GM12801 (cell line): ENCODE measurements at regions not wholly inside any gene's neighbourhood (a gene's known extent, or its start where the extent isn't known, plus 50 kb on each side); places are given as distances from the start of the nearest gene placed in this dataset.

Source experiments
- CTCF ChIP-seq: IDR thresholded peaks from one replicate; pipeline ENCODE4 v1.5.1; 2011; ENCODE audit warnings: control low read depth; ENCODE audit not compliant: insufficient read length; ENCODE audit errors: extremely low read depth

- no peak for TF ChIP-seq CTCF
These were observed 312.4 kb downstream of the TMEM121 start for GRCh38 chr14:105838591-105839424.

- no peak for TF ChIP-seq CTCF
These were observed 313.3 kb downstream of the TMEM121 start for GRCh38 chr14:105839425-105840265.

GRCh38 chr14:105840266-105841021 is 314.1 kb downstream of the TMEM121 start:
- TF ChIP-seq CTCF = no peak

GRCh38 chr14:105841022-105842009 is 314.9 kb downstream of the TMEM121 start:
- TF ChIP-seq CTCF = no peak

GRCh38 chr14:105842105-105842504 is 315.7 kb downstream of the TMEM121 start:
- no peak for TF ChIP-seq CTCF

GRCh38 chr14:105843444-105844046 is 317.2 kb downstream of the TMEM121 start:
- TF ChIP-seq CTCF = no peak
